ENCODE measurements at regions not wholly inside any gene's neighbourhood (a gene's known extent, or its start where the extent isn't known, plus 50 kb on each side); places are given as distances from the start of the nearest gene placed in this dataset.

DNA sequence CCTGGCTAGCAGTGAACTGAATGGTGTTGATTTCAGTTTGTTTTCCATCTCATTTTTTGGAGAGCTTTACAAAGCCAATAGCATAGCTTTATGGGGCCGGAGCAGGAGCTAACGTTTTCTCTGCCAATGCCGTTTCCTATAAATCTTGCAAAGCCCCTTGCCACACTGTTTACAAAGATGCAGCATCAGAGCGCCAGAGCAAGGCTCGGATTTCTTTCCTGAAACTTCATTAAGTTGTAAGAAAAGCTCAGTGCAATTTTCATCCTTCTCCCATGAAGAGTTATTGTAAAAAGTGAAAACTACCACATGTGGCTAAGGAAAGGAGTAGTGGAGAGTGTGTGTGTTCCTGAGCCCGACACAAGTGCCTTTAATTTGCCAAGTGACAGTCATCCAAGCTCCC, 178.2 kb upstream of the GDNF start:
- no peak for DNase-seq

DNA sequence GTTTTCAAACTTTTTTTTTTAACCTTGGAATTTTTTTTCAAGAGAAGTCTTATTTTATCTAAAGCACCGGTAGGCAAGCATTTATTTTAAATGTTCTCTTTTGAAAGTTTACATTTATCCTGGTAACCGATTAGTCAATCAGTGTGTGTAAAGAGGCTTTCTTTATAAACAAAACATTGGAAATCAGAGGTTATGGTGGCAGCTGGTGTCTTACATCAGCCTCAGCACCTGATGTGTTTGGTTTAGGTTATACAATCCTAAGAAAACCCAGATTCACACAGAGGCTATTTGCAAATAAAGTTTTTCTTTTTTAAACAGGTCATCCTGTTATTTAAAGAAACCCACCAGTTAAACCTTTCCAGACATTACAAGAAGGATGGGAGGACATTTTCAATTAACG, 173.3 kb upstream of the GDNF start:
- no peak for DNase-seq

DNA sequence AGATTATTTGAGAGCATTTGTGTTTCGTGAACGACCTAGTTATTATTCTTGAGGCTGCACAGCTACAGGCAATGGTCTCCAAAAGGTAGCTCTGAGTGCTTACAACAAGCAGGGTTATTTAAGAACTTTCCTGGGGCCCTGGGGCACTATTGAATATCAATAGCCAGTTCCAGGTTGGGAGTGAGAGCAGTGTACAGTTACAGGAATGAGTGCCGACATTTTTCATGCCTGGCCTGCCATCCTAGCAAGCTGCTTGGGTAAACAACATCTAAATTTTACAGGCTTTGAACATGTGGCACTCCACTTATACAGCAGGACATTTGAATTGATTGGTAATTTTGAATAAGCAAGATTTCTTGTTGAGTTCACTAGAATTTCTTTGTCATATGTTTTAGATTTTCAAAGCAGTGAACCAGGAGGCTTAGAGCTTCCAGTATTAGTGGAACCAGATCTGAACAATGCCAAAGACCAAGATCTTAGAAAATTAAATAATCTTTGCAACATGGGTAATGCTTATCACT, 171.9 kb upstream of the GDNF start:
- no peak for DNase-seq

DNA sequence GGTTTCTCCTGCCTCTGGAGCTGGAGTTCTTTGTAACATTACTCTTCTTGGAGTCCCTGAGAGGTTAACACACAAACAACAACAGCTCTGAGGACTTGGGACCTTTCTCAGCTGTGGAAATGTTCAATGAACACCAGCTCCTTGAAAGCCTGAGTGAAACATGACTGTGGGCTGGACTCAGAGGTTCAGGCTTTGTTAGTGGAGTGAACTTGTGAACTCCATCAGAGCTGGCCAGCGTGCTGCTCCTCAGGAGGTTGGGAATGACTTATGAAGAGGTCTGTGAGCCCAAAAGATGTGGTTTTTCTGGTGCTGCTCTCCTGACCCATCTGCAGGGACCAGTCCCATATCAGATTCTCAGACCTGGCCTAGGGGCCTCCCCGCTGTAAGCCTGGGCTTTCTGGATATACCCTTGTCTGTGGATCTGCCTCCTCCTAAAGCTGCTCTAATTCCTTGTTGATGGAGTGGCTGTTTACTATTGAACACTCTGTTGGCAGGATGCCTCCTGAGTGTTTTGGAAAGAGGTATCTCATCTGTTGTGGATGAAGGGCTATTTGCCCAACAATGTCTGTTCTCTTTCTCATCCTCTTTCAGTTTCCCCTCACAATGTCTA, 170.0 kb upstream of the GDNF start:
- no peak for DNase-seq

DNA sequence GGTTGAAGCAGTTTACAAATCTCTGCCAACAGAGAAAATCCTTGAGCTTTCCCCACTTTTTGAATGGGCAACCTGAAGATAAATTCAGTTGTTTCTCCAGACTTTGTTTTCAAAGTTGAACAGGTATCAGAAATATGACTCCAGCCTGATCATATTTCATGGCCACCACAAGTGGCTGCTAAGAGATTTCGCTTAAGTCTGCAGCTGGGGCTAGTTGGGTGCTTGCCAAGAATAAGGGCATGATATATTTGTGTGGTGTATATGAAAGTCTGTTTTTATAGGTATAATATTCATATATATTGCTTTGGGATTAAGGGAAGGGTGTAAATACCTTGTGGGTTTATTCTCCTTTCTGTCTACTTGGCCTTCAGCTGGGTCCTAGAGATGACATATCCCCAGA, 168.4 kb upstream of the GDNF start:
- DNase-seq = no peak

DNA sequence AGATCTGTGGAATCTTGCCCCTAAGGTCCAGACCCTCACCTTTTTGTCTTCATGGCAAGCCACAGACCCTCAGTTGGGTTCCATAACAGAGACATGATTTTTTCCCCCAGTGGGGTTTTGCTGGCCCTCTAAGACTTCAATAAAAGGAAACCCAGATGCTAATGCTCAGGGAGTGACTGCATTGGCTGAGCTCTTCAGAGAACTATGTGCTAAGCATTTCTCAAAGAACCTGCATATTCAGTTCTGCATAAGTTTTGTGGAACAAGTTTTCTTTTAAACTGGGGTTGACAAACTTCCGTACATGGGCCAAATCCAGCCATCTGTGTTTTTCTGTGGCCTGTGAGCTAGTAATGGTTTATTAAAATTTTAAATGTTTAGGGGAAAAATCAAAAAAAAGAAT, 159.8 kb upstream of the GDNF start:
- DNase-seq = no peak

DNA sequence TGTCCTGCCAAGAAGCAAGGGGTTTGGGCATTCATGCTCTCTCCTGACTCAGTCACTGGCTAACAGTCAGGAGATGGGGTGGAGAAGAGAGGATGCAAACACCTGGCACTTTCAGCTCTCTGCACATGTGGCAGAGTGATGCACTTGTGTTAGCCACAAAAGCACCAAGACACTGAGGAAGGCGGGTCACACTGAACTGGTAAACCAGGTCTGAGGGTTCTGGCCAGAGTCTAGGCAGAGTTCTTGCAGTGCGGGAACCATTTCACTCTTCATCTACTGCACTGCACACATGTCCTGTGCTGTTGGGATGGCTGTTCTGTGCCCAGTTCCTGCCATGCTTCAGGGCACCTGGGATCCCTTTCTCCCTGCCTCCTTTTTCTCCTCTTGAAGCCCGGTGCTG, 157.1 kb upstream of the GDNF start:
- DNase-seq = no peak

DNA sequence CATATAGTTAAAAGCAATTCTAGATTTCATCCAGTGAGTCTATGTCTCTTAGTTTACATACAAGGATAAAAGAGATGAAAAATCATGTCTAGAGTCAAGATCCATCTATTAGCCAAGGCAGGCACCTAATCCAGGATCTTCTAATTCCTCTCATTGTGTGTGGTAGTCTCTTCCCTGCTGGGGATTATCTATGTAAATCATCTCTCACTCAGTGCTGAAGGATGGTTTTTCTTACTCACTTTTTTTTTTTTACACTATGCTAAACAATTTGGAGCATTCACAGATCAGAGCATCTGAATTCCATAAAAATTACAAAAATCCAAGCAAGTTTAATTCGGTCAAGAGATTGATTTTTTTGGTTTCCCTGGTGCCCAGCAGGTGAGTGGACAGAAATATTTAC, 154.9 kb upstream of the GDNF start:
- DNase-seq = no peak

DNA sequence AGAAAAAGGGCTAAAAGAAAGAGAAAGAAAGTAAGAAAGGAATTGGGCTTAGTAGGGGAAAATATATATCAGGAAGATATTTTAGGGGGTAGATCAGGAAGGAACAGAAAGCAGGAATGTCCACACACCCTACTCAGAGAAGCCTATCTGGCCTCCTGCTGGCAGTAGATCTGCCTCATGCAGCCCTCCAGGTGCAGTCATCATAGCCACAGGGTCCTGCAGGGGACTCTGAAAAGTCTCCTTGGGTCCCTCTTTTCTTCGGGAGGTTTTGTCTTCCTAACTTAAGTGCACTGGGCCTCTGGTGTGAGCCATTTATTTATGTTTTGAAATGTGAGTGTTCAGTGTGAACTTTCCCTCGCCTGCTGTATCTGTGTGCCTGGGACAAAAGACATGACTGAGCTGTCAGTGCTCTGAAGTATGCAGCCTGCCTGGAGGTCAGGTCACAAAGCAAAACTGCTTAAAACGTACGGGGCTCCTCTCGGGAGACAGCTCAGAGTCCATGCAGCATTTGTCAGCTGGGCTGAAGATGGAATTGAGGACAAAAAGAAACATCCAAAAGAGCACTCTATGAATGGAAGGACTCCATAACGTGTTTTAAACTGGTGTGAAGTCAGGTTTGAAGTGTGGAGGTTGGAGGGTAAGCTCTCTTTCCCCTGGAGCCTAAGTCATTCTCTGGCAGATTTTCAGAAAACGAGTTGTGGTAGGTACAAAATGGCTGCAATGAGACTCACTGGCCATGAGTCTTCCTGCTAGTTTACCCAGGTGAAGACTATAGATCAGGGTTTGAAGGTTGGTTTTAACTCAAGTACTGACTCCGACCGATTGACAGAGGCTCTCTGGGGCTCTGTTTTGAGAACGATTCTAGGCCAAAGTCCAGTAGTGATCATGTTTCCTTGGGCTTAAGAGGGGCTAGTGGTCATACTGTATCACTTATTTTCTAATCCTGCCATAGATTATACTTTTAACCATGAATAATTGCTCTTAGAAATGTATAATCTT, 151.8 kb upstream of the GDNF start:
- no peak for DNase-seq

DNA sequence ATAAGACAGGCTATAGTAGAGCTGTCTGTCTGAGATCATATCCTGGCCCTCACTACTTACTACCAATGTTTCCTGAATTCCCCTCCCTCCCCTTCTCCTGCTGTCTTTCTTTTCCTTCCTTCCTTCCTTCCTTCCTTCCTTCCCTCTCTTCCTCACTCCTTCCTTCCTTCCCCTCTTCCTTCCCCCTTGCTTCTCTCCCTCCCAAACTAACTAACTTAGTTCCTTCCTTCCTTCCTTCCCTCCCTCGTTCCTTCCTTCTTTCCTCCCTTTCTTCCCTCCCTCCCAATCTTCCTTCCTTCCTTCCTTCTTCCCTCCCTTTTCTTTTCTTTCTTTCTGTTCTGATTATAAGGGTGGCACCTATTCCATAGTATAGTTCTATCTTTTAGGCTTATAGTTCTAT, 150.0 kb upstream of the GDNF start:
- DNase-seq = no peak

DNA sequence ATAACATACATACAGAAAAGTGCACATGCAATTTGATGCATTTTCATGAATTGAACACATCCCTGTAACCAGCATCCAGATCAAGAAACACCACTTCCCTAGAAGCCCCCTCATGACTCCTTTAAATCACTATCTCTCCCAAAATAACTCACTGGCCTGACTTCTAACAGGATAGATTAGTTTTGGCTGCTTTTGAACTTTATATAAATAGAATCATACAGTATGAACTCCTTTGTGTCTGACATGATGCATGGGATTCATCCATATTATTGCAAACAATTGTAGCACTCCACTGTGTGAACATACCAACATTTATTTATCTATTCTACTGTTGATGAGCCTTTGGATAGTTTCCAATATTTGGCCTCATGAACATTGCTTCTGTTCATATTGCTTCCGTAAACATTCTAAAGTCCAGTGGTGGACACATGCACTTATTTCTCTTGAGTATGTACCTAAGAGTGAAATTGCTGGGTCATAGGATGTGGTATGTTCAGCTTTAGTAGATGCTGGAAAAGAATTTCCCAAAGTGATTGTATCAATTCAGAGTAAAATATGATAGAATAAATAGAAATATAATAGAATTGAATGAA, 148.7 kb upstream of the GDNF start:
- DNase-seq = no peak

DNA sequence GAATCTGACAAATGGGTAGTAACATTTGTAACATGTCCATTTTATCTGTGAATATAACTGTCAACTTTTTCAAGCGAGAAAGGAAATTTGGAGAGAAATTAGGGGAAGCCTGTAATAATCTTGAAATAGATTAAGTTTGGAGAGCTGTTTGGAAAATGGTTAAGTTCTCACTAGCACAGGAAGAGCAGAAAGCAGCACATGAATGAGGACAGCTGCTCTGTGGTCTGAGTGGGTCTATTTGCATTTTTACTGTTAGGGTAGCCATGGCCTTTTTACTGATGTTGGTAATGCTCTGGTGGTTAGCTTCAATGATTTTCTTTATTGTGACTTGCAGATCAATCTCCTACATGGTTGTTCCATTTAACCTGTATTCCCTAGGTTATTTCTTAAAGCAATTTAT, 144.5 kb upstream of the GDNF start:
- no peak for DNase-seq

DNA sequence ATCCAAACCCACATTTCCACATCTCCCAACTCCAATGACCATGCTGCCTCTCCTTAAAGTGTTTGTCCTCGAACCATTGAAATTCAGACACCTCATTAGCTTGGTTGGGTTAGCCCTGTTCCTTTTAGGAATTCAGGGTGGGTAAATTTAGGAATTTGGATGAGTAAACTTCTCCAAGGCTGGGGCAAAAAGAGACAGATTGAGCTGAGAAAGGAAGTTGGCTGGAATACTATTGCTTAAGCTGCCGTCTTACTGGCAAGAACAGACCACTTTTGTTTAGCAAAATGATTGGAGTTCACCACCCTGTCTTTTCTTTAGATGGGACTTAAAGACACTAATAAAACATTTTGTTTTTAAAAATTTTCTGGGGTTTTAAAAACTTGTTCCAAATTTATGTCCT, 143.6 kb upstream of the GDNF start:
- DNase-seq = no peak

DNA sequence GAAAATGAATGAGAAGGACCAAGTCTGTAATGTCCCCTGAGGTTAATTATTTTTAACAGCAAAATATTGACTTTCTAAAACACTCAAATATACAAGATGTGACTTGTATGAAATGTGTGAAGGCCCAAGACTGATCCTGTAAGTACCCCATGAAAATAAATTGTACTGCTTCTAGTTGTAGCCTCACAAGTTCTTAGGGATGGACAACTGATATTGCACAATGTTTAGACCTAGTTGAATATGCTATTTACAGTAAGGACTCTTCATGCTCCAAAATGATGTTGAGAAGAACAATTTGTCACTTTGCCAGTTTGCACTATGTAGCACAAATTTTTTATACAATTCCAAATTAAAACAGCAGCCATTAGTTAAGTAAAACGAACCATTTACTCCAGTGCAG, 139.7 kb upstream of the GDNF start:
- no peak for DNase-seq

DNA sequence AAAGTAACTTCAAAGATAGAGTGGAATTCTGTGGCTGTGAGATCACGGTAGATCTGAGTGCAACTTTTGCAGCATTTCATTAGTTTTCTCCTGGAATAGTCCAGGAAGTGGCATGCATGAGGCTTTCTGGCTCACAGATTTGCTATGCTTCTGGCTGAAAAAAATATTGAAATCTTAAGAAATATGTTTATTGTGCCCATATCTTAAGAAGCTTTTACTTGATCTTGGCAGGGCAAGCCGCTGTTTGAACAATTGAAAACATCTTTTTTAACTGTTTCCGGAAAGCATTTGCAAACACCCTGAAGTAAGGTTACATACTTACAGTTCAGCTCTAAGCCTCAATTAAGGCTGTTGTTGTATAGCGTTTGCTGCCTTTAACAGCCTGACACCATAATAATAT, 135.7 kb upstream of the GDNF start:
- no peak for DNase-seq

DNA sequence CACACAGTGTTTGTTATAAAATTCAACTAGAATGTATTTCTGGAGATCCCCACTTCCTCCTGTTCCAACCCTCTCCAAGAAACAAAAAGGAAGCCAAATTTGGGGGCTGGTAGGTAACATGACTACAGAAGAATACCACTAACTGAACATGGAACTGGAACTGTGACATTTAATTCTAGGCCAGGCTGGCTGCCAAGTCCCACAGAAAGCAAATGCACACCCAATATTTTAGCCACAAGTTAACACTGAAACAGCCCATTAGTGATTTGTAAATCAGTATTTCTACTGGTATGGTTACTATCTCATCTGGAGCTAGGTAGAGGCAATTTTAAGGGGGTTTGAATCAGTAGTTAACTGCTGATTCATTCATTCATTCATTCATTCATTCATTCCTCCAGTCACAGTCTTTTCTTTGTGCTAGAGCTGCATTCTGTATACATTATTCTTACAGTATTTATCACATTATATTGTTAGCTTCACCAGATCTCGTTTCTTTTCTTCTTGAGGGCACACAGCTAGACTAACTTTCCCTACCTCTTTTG, 131.7 kb upstream of the GDNF start:
- DNase-seq = no peak

DNA sequence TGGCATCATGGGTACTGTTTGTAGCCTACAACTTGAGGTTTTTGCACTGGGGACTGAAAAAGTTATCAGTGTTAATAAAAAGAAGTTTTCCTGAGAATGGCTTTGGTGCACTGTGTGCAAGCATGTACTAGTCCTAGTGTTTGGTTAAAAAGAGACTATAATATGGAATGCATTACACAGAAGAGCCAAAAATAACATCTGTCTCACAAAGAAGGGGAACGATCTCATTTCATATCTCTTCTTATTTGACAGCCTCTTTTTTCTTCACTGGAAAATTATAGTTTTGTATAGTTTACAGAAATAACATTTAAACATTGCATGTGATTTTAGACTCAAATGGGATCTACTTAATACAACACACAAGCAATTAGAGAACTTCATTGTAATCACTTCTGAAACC, 127.0 kb upstream of the GDNF start:
- no peak for DNase-seq

DNA sequence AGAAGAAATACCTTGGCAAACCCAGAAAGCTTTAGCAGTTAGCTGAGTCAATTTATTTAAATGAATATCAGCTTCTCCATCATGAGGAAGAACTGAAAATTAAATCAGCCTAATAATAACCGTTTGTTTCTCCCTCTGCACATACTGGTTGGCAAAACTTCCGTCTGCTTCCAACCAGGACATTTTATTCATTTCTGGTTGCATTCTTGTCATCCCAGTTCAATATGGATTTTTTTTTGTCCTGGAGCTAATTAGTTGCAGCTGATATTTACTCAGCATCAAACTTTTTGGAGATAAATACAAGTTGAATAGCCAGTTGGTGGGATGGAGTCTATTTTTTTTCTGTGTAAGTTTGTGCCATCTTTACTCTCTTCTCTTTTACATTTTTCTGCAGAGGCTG, 126.5 kb upstream of the GDNF start:
- DNase-seq = no peak

DNA sequence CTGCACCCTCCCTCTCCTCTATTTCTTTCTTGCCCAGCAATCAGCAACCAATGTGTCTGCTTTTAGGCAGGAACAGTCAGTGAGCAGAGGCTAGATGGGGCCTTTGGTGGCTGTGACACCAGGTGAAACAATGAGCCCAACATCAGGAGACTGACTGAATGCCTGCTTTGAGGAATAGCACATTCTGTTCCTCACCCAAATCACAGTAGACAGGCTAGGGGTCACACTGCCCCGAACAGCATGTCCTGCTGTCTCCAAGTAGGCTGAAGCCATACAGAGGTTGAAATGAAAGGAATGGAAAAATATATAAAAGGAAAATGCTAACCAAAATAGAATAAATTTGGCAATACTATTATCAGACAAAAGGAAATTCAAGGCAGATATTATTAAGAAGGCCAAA, 122.5 kb upstream of the GDNF start:
- no peak for DNase-seq

DNA sequence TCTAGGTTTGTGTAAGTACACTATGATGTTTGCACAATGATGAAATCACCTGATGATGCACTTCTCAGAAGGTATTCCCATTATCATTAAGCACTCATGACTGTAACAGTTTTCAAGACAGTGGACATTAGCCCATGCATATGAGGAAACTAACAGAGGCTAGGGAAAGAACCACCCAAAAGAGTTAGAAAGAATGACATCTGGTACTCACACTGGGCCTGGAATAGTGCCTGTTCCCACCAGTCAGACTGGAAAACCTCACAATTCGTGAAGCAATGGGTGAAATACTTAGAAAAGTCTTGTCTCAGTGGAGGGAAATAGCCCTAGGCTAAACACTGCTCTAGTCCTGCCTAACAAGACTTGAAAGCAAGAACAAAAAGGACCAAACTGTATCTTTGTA, 117.4 kb upstream of the GDNF start:
- DNase-seq = no peak

DNA sequence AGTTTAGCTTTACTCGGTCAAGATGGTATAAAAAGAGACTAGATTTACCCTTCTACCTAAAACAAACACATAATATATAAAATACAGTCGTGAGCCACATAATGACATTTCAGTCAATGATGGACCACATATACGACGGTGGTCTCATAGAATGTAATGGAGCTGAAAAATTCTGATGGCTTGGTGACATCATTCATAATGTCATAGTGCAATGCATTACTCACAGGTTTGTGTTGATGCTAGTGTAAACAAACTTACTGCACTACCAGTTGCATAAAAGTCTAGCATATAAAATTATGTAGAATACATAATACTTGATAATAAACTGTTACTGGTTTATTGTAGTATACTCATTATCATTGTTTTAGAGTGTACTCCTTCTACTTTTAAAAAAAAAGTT, 115.9 kb upstream of the GDNF start:
- DNase-seq = no peak

DNA sequence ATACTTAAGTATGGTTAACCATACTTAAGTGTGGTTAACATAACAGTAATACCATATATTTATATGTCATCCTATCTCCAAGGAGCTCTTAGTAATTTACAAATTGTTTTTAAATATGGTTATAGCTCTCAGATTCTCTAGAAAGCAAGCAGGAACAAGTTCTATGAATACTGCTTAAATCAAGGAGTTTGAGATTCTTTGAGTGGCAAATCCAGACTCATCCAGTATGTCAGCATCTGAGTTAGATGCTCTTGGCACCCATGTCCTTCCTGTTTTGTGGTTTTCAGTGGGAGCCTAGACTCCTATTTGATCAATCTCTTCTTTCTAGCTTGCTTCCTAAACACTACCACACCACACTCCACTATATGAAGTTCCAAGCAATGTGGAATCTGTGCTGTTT, 114.7 kb upstream of the GDNF start:
- no peak for DNase-seq

DNA sequence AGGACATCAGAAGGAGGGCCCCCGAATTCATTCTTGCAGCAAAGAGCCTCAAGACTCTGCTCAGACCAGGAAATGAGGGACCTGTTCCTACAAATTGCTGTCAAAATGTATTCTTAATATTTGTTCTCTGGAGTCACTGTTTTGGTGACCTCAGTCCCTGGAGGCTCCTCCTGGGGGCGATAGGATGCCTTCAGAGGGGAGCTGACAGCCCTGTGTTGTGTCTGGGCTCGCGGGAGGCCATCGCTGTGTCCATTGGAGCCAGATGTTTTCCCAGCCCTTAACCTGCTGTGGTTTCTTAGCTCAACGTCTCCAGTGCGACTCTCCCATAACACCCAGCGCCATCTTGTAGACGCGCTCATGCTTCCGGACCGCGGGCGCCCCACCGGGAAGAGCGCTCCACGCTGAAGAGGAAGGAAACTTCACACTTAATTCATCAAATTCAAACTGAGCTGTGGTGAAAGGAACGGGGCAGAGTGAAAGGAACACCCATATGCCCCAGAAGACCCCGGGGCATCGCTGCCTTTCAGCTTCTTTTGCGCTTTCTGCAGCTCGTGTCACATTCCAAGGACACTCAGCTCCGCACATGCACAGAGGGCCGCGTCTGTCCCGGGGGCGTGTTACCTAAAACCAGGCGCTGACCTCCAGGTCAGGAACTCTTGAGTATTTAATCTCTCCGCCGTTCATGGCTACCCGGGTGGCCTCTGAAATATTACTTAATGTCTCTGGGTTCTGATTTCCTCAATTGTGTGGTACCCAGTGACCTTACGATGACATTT, 112.3 kb upstream of the GDNF start:
- no peak for DNase-seq

Data from inflammatory macrophage treated with lipopolysaccharide for 1 hour (primary cell).